ENCODE measurements at regions not wholly inside any gene's neighbourhood (a gene's known extent, or its start where the extent isn't known, plus 50 kb on each side); places are given as distances from the start of the nearest gene placed in this dataset.

DNA sequence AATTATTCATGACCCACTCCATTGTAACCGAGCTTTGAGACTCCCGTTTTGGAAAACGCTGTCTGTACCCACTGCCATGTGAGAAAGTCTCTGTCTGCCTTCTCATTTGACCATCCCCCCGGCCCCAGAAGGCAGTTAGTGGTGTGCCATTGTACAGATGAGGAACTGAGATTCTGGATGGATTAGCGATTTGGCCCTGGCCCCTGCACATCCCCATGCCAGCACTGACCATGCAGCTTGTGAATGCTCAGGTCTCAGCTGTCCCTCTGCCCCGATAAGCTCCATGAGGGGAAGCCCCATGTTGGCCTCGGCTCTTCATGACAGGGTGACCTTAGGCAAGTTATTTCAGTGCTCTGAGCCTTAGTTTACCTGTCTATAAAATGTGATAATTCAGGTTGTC lies 153.0 kb upstream of the SMAD3 start:
- no peaks in the 10 kb centered on the region for H3K9me2 ChIP-seq (ENCODE audit: insufficient read depth)
- ChIA-PET RAD21 (ENCODE audit: low non-redundant PET in 1 of 2, low total read pairs in 2 of 2, uncharacterized antibody in 2 of 2, unreplicated experiment in 2 of 2) (no interaction called here), CTCF (no interaction called here), POLR2A (no interaction called here)
- H4K20me1 ChIP-seq (ENCODE audit: insufficient read depth): no peaks in the 10 kb centered on the region
- no peak overlapping the region for H2AFZ ChIP-seq (ENCODE audit: low read depth, low read length, poor library complexity, severe bottlenecking)
- H3K4me2 ChIP-seq (ENCODE audit: low read length): no peak overlapping the region
- no TSS peak for BruUV-seq (replicated peaks)
- no peaks in the 10 kb centered on the region for H3K79me2 ChIP-seq (ENCODE audit: insufficient read depth, low read length)
- no peak for DNase-seq (ENCODE audit: low read depth, low spot score)
- no peak overlapping the region for H3K4me3 ChIP-seq (replicated peaks in 1 of 2; ENCODE audit: low read depth in 1 of 2, low read length in 2 of 2)
- H3K36me3 ChIP-seq (ENCODE audit: control insufficient read depth in 1 of 2, insufficient read depth in 2 of 2, low read length in 2 of 2): no peaks in the 10 kb centered on the region
- H3K4me1 ChIP-seq (ENCODE audit: control insufficient read depth in 1 of 2, insufficient read depth in 2 of 2, low read length in 2 of 2): no peaks in the 10 kb centered on the region
- H3K9ac ChIP-seq (ENCODE audit: low read length): no peak overlapping the region
- ATAC-seq: no peak
- no peaks in the 10 kb centered on the region for H3K27me3 ChIP-seq (ENCODE audit: insufficient read depth, low read length)
- TF ChIP-seq EZH2 (IDR thresholded peaks at IDR 0.05) (no peak), POLR2AphosphoS5 (IDR thresholded peaks at IDR 0.05; ENCODE audit: low read depth, low read length) (no peak), ZFX (IDR thresholded peaks at IDR 0.05) (no peak), YY1 (IDR thresholded peaks at IDR 0.05; ENCODE audit: extremely low read depth, insufficient replicate concordance, low read depth, low read length) (no peak), EZH2phosphoT487 (IDR thresholded peaks at IDR 0.05; ENCODE audit: borderline replicate concordance) (no peak), CBX3 (IDR thresholded peaks at IDR 0.05; ENCODE audit: low read depth) (no peak), SIN3A (IDR thresholded peaks at IDR 0.05; ENCODE audit: low read depth) (no peak), POLR2A (IDR thresholded peaks at IDR 0.05; ENCODE audit: borderline replicate concordance, extremely low read depth, insufficient read depth, insufficient read length) (no peak), EGR1 (IDR thresholded peaks at IDR 0.05; ENCODE audit: low read depth) (no peak), RAD21 (IDR thresholded peaks at IDR 0.05; ENCODE audit: low read depth) (no peak), TCF7L2 (IDR thresholded peaks at IDR 0.05; ENCODE audit: borderline replicate concordance, extremely low read depth, insufficient read depth, insufficient read length) (no peak), JUND (IDR thresholded peaks at IDR 0.05) (no peak)
- TF ChIP-seq, protein P1, sequence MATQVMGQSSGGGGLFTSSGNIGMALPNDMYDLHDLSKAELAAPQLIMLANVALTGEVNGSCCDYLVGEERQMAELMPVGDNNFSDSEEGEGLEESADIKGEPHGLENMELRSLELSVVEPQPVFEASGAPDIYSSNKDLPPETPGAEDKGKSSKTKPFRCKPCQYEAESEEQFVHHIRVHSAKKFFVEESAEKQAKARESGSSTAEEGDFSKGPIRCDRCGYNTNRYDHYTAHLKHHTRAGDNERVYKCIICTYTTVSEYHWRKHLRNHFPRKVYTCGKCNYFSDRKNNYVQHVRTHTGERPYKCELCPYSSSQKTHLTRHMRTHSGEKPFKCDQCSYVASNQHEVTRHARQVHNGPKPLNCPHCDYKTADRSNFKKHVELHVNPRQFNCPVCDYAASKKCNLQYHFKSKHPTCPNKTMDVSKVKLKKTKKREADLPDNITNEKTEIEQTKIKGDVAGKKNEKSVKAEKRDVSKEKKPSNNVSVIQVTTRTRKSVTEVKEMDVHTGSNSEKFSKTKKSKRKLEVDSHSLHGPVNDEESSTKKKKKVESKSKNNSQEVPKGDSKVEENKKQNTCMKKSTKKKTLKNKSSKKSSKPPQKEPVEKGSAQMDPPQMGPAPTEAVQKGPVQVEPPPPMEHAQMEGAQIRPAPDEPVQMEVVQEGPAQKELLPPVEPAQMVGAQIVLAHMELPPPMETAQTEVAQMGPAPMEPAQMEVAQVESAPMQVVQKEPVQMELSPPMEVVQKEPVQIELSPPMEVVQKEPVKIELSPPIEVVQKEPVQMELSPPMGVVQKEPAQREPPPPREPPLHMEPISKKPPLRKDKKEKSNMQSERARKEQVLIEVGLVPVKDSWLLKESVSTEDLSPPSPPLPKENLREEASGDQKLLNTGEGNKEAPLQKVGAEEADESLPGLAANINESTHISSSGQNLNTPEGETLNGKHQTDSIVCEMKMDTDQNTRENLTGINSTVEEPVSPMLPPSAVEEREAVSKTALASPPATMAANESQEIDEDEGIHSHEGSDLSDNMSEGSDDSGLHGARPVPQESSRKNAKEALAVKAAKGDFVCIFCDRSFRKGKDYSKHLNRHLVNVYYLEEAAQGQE (IDR thresholded peaks at IDR 0.05; ENCODE audit: low read depth): no peak
- TF ChIP-seq, protein P2, sequence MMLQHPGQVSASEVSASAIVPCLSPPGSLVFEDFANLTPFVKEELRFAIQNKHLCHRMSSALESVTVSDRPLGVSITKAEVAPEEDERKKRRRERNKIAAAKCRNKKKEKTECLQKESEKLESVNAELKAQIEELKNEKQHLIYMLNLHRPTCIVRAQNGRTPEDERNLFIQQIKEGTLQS (IDR thresholded peaks at IDR 0.05): no peak
- TF ChIP-seq, protein P3, sequence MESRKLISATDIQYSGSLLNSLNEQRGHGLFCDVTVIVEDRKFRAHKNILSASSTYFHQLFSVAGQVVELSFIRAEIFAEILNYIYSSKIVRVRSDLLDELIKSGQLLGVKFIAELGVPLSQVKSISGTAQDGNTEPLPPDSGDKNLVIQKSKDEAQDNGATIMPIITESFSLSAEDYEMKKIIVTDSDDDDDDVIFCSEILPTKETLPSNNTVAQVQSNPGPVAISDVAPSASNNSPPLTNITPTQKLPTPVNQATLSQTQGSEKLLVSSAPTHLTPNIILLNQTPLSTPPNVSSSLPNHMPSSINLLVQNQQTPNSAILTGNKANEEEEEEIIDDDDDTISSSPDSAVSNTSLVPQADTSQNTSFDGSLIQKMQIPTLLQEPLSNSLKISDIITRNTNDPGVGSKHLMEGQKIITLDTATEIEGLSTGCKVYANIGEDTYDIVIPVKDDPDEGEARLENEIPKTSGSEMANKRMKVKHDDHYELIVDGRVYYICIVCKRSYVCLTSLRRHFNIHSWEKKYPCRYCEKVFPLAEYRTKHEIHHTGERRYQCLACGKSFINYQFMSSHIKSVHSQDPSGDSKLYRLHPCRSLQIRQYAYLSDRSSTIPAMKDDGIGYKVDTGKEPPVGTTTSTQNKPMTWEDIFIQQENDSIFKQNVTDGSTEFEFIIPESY (IDR thresholded peaks at IDR 0.05; ENCODE audit: extremely low read depth, insufficient replicate concordance, low read length): no peak
- TF ChIP-seq, protein P4, sequence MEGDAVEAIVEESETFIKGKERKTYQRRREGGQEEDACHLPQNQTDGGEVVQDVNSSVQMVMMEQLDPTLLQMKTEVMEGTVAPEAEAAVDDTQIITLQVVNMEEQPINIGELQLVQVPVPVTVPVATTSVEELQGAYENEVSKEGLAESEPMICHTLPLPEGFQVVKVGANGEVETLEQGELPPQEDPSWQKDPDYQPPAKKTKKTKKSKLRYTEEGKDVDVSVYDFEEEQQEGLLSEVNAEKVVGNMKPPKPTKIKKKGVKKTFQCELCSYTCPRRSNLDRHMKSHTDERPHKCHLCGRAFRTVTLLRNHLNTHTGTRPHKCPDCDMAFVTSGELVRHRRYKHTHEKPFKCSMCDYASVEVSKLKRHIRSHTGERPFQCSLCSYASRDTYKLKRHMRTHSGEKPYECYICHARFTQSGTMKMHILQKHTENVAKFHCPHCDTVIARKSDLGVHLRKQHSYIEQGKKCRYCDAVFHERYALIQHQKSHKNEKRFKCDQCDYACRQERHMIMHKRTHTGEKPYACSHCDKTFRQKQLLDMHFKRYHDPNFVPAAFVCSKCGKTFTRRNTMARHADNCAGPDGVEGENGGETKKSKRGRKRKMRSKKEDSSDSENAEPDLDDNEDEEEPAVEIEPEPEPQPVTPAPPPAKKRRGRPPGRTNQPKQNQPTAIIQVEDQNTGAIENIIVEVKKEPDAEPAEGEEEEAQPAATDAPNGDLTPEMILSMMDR (IDR thresholded peaks at IDR 0.05 in 2 of 3, conservative IDR thresholded peaks at IDR 0.05 in 1 of 3; ENCODE audit: borderline replicate concordance in 1 of 3, insufficient read depth in 1 of 3, low read depth in 2 of 3, low read length in 2 of 3): no peak
- TF ChIP-seq, protein P5, sequence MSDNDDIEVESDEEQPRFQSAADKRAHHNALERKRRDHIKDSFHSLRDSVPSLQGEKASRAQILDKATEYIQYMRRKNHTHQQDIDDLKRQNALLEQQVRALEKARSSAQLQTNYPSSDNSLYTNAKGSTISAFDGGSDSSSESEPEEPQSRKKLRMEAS (IDR thresholded peaks at IDR 0.05): no peak
- intact Hi-C loops (cut with micrococcal nuclease): no loop called here
- 0 out of 4 replicates have a peak, but pooled peaks cover 0 to 3% of the 10 kb centered on the region in 2 experiments for H3K9me3 ChIP-seq (ENCODE audit: control insufficient read depth in 1 of 2, insufficient read depth in 1 of 2, low read depth in 1 of 2, low read length in 2 of 2)
- no peak overlapping the region for H3K27ac ChIP-seq (ENCODE audit: low read depth, low read length)
